HEK293T (cell line): ENCODE measurements at regions not wholly inside any gene's neighbourhood (a gene's known extent, or its start where the extent isn't known, plus 50 kb on each side); places are given as distances from the start of the nearest gene placed in this dataset.
"Not testable (repeated sequence)": the region's sequence is repeated elsewhere in the genome, so short reads cannot be mapped to it uniquely, and the experiment has no call there.

Experiments
- CTCF ChIA-PET: fragments of 350-600 bp; formaldehyde crosslinking; extraction: SDS; loops from one replicate; lab custom pipeline; 2021; ENCODE audit warnings: antibody characterized with exemption, inconsistent platforms; lab: Yijun Ruan, JAX
- POLR2A ChIA-PET: fragments of 350-600 bp; formaldehyde crosslinking; extraction: SDS; loops from one replicate; lab custom pipeline; 2020; ENCODE audit warnings: antibody characterized with exemption, inconsistent platforms; lab: Yijun Ruan, JAX
- DNase-seq: peaks from one replicate; pipeline ENCODE4 v3.0.0; 2012; ENCODE audit warnings: mixed read lengths; ENCODE audit errors: extremely low spot score
- ARNT ChIP-seq: fragments of 450-650 bp; IDR thresholded peaks from 2 replicates; pipeline ENCODE4 v1.6.1; 2017; ENCODE audit warnings: mild to moderate bottlenecking
- BHLHE40 ChIP-seq: fragments of 450-650 bp; IDR thresholded peaks from 2 replicates; pipeline ENCODE4 v1.6.1; 2016; ENCODE audit warnings: mild to moderate bottlenecking, moderate library complexity, borderline replicate concordance
- CTBP1 ChIP-seq: fragments of 450-650 bp; IDR thresholded peaks from 2 replicates; pipeline ENCODE4 v1.6.1; 2016; ENCODE audit warnings: borderline replicate concordance
- ELF4 ChIP-seq: fragments of 450-650 bp; IDR thresholded peaks from 2 replicates; pipeline ENCODE4 v1.6.1; 2017; ENCODE audit warnings: antibody characterized with exemption
- FOXA1 ChIP-seq: fragments of 450-650 bp; IDR thresholded peaks from 2 replicates; pipeline ENCODE4 v1.6.1; 2016; ENCODE audit warnings: mild to moderate bottlenecking
- FOXK2 ChIP-seq: fragments of 450-650 bp; IDR thresholded peaks from 2 replicates; pipeline ENCODE4 v1.6.1; 2016; ENCODE audit warnings: mild to moderate bottlenecking
- FOXM1 ChIP-seq: fragments of 450-650 bp; IDR thresholded peaks from 2 replicates; pipeline ENCODE4 v1.6.1; 2017; ENCODE audit warnings: mild to moderate bottlenecking, borderline replicate concordance
- HDGF ChIP-seq: fragments of 450-650 bp; IDR thresholded peaks from 2 replicates; pipeline ENCODE4 v1.6.1; 2017; ENCODE audit warnings: antibody characterized with exemption, borderline replicate concordance
- L3MBTL2 ChIP-seq: fragments of 450-650 bp; conservative IDR thresholded peaks from 2 replicates; pipeline ENCODE4 v1.6.1; 2016; ENCODE audit warnings: mild to moderate bottlenecking
- LEF1 ChIP-seq: fragments of 450-650 bp; IDR thresholded peaks from 2 replicates; pipeline ENCODE4 v1.6.1; 2017; ENCODE audit warnings: mild to moderate bottlenecking, borderline replicate concordance
- NFRKB ChIP-seq: fragments of 450-650 bp; IDR thresholded peaks from 2 replicates; pipeline ENCODE4 v1.6.1; 2016; ENCODE audit warnings: mild to moderate bottlenecking, moderate library complexity
- SP1 ChIP-seq: fragments of 450-650 bp; IDR thresholded peaks from 2 replicates; pipeline ENCODE4 v1.6.1; 2017
- SUZ12 ChIP-seq: fragments of 450-650 bp; IDR thresholded peaks from 2 replicates; pipeline ENCODE4 v1.6.1; 2016; ENCODE audit warnings: mild to moderate bottlenecking
- TARDBP ChIP-seq: fragments of 450-650 bp; IDR thresholded peaks from 2 replicates; pipeline ENCODE4 v1.6.1; 2016
- ZNF384 ChIP-seq: fragments of 450-650 bp; IDR thresholded peaks from 2 replicates; pipeline ENCODE4 v1.6.1; 2016
- TF ChIP-seq, protein P1 (sequence below): fragments of 450-650 bp; IDR thresholded peaks from 2 replicates; pipeline ENCODE4 v1.6.1; 2016

DNA sequence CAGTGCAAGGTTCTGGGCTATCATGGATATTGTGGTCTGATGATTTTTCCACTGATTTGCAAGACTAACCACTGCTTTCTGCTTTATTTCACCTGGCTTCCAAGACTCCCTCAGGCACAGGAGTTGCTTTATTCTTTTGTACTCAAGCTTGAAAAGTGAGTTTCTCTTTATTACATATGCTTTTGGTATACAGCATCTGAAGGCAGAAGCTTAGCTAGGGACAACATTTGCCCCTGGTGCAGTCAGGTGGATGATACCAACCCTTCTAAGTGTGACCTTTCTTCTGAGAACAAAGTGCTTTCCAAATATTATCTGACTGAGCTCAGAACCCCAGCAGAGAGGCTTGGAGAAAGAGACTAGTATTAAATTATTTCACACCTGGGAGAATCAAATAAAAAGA is 94.0 kb upstream of the PHACTR1 start:
- POLR2A ChIA-PET: no interaction called here
- CTCF ChIA-PET: interaction anchor here (0.6 to 0.8 kb wide), 2 partner anchors 573 to 1063 kb away, joined by 3 read pairs; no protein-coding TSS in a partner anchor
- no peak for DNase-seq
- TF ChIP-seq CTBP1: no peak
- no peak for TF ChIP-seq SUZ12
- TF ChIP-seq ELF4: no peak
- no peak for TF ChIP-seq ARNT

DNA sequence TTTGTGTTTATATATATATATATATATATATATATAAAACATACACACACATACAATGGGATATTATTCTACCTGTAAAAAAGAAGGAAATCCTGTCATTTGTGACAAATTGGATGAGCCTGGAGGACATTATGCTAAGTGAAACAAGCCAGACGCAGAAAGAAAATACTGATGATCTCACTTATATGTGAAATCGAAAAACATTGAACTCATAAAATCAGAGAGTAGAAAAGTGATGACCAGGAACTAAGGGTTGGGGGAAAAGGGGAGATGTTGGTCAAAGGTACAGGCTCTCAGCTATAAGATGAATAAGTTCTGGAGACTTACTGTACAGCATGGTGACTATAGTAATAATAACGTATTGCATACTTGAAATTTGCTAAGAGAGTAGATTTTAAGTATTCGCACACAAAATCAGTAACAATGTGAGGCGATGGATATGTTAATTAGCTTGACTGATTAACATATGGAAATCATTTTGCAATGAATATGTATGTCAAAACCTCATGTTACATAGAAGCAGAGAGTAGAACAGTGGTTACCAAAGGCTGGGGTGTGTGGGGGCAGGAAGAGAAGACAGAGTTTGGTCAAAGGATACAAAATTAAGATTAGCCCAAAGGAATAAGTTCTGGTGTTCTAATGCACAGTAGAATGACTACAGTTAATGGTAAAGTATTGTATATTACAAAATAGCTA is 92.3 kb upstream of the PHACTR1 start:
- no peak for DNase-seq
- POLR2A ChIA-PET: no interaction called here
- CTCF ChIA-PET: no interaction called here
- TF ChIP-seq L3MBTL2 (no peak), LEF1 (no peak), FOXM1 (no peak), NFRKB (no peak), ZNF384 (no peak), BHLHE40 (no peak)

DNA sequence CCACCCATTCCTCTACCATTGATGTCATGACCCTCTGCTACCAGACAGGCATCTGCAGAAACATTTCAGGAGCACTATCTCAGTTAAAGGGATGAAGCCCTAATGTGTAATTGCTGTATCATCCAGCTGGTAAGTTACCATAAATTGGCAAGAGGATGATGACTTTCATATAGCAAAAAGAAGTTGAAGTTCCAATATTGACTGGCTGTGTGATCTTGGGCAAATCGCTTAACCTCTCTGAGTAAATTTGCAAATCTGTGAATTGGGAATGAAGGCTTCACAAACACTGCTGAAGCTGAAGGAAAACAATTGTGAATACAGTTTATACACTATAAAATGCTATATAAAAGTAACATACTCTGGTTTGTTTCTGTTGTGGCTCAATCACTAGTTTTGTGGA is 89.5 kb upstream of the PHACTR1 start:
- TF ChIP-seq SUZ12 (no peak), FOXA1 (no peak), SP1 (no peak), ELF4 (no peak), NFRKB (no peak), BHLHE40 (no peak), CTBP1 (no peak), ZNF384 (no peak), LEF1 (no peak), TARDBP (no peak), ARNT (no peak), FOXM1 (no peak), HDGF (no peak), FOXK2 (no peak)
- TF ChIP-seq, protein P1, sequence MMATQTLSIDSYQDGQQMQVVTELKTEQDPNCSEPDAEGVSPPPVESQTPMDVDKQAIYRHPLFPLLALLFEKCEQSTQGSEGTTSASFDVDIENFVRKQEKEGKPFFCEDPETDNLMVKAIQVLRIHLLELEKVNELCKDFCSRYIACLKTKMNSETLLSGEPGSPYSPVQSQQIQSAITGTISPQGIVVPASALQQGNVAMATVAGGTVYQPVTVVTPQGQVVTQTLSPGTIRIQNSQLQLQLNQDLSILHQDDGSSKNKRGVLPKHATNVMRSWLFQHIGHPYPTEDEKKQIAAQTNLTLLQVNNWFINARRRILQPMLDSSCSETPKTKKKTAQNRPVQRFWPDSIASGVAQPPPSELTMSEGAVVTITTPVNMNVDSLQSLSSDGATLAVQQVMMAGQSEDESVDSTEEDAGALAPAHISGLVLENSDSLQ: no peak
- ChIA-PET CTCF (no interaction called here), POLR2A (no interaction called here)
- no peak for DNase-seq

DNA sequence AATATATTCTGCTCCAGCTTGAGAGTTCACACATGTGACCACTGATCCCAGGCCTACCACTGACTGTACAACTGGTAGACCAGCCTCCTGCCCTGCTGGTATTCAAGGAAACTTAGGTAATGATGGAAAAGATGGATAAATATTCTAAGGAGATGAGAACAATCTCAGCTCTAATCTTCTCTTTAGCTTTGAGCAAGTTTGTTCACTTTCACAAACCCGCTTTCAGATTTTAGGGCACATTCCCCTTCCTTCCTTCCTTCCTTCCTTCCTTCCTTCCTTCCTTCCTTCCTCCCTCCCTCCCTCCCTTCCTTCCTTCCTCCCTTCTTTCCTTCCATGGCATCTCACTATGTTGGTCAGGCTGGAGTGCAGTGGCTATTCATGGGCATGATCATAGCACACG is 88.2 kb upstream of the PHACTR1 start:
- ChIA-PET CTCF (interaction anchor here (0.6 kb wide), 1 partner anchor 76 kb away, joined by 3 read pairs; no protein-coding TSS in a partner anchor), POLR2A (no interaction called here)
- no peak for DNase-seq
- no peak for TF ChIP-seq SP1

DNA sequence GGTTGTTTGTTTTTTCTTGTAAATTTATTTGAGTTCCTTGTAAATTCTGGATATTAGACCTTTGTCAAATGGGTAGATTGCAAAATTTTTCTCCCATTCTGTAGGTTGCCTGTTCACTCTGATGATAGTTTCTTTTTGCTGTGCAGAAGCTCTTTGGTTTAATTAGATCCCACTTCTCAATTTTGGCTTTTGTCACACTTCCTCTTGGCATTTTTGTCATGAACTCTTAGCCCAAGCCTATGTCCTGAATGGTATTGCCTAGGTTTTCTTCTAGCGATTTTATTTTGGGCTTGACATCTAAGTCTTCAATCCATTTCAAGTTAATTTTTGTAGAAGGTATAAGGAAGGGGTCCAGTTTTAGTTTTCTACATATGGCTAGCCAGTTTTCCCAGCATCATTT is 82.8 kb upstream of the PHACTR1 start:
- POLR2A ChIA-PET, DNase-seq, CTCF ChIA-PET: not testable (repeated sequence)

DNA sequence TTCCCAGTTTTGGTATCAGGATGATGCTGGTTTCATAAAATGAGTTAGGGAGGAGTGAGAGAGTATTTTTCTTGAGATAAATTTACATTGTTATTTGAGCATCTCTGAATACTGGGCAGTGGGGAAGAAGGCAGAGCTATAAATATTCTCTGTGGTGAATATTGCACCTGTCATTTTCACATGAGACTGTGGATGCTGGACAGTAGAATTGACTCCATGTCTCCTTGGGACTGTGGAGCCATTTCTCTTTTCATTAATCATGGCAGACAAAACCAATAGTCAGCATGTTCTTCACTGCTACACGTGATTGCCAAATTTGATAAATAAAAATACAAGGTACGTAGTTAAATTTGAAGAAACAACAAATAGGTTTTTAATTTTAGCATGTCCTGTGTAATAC is 81.2 kb upstream of the PHACTR1 start:
- ChIA-PET CTCF (interaction anchor here (0.6 kb wide), 1 partner anchor 190 kb away, joined by 3 read pairs; no protein-coding TSS in a partner anchor), POLR2A (no interaction called here)
- TF ChIP-seq SUZ12: no peak

DNA sequence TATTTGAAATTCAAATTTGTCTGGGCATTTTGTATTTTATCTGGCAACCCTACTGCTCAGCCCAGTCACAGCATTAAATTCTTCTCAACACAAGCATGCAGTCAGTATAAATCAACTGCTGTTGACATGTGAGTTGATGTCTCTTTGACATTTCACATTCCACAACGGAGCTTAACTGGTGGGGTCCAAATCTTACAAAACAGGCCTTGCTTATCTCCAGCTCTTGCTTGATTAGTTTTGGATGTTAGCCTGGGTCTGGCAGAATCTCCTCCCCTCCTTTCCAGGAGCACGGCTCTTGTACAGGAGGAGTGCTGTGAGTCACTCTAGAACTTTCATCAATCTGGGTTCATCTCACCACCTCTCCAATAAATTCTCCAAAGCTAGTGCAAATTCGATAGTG is 80.8 kb upstream of the PHACTR1 start:
- CTCF ChIA-PET: interaction anchor here (0.6 kb wide), 1 partner anchor 190 kb away, joined by 3 read pairs; no protein-coding TSS in a partner anchor
- TF ChIP-seq TARDBP (no peak), ELF4 (no peak), FOXM1 (no peak), SUZ12 (no peak), LEF1 (no peak), L3MBTL2 (no peak), FOXA1 (no peak), NFRKB (no peak), ZNF384 (no peak), BHLHE40 (no peak), CTBP1 (no peak), HDGF (no peak), ARNT (no peak)
- TF ChIP-seq, protein P1: no peak
- no peak for DNase-seq
- POLR2A ChIA-PET: no interaction called here

More for the DNA sequence above, 81.2 kb upstream of the PHACTR1 start:
- DNase-seq: no peak

DNA sequence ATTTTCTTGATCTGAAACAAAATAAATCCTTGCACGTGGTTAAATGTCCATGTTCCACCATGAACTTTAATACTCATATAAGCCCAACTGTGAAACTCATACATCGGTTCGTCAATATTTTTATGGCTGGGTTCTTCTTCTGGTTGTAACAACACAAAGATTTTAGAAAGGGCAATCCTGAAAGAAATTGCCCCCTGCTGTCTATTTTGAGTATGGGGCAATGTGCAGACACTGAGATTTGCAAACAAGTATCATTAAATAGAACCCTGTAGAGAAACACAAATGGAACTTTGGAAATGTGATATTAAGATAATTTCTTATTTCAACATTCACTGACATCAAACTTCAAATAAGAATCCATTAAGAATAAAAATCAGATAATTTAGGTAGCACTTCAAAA is 80.2 kb upstream of the PHACTR1 start:
- no peak for DNase-seq
- TF ChIP-seq ARNT (no peak), NFRKB (no peak), LEF1 (no peak), FOXM1 (no peak), CTBP1 (no peak), ELF4 (no peak), BHLHE40 (no peak), ZNF384 (no peak), L3MBTL2 (no peak), HDGF (no peak)
- TF ChIP-seq, protein P1: no peak
- POLR2A ChIA-PET: no interaction called here
- CTCF ChIA-PET: interaction anchor here (1.4 kb wide), 1 partner anchor 257 kb away, joined by 10 read pairs; no protein-coding TSS in a partner anchor
